Hematopoietic multipotent progenitor cell treated with erythropoietin and hydrocortisone succinate and interleukin-3 and kit ligand, for 15 days (in vitro differentiated cells): ENCODE measurements at regions not wholly inside any gene's neighbourhood (a gene's known extent, or its start where the extent isn't known, plus 50 kb on each side); places are given as distances from the start of the nearest gene placed in this dataset.

Experiments used
- DNase-seq: peaks from one replicate; pipeline ENCODE4 v3.0.0-alpha.2; 2015; ENCODE audit warnings: low spot score

DNA sequence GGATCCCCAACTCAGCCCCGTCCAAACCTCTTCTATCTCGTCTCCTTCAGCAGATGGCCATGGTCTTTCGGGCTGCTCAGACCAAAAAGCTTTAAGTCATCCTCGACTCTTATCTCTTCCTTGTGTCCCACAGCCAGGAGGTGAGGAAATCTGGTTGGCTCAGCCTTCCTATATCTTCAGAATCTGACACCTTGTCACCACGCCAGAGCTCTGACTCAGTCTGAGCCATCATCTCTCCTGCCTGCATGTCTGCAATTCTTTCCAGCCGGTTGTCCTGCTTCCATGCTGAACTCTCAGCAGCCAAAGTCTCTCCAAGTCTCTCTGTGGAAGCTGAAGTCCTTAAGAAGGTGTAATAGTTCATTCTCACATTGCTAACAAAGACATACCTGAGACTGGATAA, 419.3 kb upstream of the ADAMTS16 start:
- DNase-seq, result no peak

DNA sequence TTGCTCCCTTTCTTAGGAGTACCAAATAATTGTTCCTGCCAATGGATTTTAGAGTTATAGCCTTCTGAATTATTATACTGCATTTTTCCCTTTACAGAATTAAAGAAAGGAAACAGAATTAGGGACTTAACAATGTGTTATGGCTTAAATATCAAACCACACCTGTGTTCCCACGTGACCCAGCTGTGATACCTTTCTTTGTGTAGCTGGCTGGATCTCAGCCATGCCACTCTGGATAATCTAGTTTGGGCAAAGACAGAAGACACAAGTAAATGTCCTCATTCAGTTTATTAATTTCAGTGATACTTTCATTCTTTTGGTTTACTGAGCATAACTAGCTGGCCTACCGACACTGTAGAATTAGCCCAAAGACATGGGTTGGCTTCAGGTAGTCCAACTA, 417.2 kb upstream of the ADAMTS16 start:
- no peak for DNase-seq

DNA sequence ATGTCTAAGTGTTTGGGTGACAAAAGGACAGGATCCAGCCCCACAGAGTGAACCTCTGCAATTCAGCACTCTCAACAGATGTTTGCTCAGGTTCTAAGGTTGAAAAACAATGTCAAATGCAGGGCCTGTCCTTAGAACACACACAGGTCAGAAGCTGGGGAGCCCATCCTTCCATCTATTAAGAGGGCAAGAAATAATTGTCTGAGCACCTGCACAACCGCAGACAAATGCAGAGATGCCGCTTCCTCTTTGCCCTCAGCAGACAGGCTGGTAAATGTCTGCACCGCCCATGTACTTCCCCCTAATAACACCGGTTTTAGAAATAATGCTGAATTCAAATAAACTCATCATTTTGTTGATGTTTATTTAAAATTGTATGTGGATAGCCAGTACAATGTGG, 414.5 kb upstream of the ADAMTS16 start:
- no peak for DNase-seq

DNA sequence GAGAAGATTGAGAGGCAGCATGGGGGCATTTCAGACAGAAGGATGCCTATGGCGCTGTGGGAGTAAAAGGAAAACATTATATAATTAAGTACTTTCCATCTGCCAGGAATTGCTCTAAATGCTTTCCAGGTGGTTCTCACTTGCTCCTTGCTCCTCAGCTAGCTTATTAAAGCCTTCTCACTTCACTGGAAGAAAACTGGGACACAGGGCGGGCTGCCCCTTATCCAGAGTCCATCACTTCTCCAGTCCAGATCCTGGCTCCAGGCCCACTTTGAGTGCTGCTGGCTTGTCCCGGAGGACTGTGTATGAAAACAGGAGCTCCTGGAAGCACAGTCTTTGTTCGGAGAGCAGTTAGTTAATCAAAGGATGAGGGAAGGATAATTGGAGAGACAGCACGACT, 409.9 kb upstream of the ADAMTS16 start:
- no peak for DNase-seq

DNA sequence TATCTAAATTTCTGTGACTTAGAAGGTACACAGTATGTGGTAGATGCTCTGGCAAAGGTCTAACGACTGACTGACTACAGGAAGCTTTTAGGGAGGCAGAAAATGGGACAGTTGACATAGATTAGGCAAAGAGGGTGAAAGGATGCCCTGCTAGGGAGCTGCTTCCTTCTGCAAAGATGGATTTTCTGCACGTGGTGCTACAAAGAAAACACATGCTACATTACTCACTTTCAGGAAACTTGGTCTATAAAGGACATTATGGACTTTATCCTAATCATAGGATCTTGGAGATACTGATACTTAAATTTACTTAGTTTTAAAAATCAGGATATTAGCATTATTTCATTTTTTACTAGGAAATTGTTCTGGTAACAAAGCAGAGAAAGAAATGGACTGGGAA, 405.8 kb upstream of the ADAMTS16 start:
- no peak for DNase-seq

DNA sequence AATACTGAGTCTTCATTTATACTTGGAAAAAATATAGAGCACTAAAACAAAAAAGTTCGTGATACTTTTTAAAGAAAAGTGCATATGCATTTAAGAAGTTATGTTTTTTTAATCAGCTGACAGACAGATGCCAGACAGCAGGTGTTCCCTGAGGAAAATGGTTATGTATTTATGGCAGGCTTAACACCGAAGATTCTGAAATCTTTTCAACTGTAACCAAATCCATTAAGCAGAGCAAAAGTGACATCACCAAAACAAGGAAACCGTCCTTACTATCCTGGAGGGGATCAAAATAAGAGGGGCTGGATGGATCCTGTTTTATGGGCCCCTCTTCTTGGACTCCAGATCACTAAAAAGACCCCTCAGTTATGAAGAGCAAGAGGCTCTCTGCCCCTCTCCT, 404.9 kb upstream of the ADAMTS16 start:
- DNase-seq, result no peak

DNA sequence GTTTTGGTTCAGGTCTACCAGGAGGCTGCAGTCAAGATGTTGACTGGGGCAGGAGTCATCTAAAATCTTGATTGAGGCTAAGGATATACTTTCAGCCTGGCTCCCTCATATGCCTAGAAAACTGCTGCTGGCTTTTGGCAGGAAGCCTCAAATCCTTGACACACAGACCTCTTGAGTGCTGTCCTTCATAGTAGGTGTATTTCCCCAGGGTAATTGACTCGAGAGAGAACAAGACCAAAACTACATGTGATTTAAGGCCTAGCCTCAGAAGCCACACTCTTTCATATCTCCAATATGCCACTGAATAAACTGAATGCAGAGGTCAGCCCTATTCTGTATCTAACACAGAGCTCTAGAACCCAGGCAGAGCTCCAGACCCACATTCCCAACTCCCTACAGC, 402.3 kb upstream of the ADAMTS16 start:
- no peak for DNase-seq

DNA sequence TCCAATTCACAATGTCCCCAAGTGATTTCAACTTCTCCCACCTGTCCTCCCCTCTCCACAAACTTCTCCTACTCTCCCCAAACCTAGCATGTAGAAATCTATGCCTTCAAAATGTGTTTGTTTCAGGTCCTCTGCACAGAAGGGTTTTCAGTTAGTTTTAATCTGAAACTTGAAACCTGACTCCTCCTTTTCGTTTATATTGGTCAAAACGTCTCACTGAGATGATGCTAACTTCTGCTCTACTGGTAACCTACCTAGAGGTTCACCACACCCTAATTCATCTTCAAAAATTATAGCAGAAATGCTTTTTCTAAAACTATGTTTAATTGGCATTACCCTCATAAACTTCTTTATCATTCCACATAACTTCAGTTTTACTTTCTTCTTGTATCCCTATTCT, 401.8 kb upstream of the ADAMTS16 start:
- DNase-seq, result no peak

DNA sequence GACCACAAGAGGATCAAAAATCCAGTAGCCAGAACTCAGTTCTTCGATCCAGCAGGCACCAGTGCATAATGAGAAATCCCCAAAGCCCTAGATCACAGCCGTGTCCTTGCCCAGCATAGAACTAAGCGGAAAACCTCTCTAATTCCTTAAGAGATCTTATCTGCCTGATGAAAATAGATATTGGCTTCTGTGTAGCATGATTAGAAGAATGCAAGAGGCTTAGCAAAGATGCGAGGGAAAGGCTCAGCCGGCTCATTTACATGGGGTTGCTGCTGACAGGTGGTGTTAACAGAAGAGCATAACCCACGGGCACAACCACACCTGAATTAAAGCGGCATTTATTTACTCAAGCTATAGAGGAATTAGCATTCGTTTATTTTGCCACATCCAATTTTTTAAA, 400.0 kb upstream of the ADAMTS16 start:
- DNase-seq, result no peak

DNA sequence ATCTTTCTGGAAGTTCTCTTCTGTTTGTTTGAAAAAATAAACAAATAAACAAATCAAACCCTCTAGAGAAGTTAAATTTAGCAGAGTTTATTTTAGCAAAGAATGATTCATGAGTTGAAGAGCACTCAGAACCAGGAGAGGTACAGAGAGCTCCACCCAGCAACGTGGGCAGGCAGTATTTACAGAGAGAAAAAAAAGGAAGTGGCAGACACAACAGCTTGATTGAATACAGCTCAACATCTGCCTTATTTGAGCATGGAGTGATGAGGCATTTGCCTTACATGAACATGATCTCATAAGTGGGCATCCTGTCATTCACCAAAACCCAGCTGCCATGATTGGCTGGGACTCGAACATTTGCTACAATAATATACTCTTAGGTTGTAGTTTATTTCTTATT, 381.6 kb upstream of the ADAMTS16 start:
- DNase-seq, result no peak

DNA sequence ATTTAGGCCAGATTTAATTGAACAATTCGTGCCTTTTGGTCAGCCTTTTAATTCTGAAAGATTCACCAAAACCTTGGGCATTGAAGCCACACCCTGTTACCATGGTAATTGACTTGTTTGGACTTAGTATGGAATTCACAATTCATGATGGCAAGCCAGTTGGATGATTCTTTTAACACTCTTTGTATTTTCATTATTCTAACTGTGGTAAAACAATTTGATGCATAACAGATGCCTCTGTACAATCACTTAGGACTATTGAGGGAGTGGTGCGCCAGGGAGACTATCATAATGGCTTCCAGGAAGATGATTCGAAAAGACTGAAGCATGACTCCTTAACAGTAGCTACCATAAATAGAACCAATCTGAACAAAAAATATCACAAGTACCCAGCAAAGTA, 381.1 kb upstream of the ADAMTS16 start:
- no peak for DNase-seq

DNA sequence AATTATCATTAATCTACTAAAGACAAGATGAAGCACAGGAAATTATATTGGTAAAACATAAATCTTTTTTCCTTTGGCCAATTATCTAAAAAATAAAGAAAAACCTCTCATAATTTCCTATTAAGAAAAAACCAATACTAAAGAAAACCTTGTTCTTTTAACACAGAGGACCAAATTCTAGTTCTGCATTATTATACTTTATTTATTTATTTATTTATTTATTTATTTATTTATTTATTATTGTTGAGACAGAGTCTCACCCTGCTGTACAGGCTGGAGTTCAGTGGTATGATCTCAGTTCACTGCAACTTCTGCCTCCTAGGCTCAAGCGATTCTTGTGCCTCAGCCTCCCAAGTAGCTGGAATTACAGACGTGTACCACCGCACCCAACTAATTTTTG, 377.8 kb upstream of the ADAMTS16 start:
- DNase-seq, result no peak

DNA sequence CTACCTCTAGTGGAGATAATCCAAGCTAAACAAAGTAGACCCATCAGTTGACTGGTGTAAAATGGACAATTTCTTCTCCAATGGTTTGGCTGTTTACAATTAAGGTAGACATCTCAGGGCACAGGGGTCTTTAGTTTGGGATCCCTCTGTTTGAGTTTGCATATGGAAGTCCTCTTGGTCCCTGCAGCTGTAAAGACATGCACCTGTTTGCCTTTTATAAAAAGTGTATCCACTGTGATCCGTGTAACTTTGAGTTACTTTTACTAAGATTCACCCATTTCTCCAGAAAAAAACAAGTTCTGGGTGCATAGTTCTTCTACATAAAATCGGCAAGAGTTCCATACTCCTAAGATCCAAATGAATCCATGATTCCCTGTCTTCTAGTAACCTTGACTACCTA, 374.7 kb upstream of the ADAMTS16 start:
- no peak for DNase-seq

DNA sequence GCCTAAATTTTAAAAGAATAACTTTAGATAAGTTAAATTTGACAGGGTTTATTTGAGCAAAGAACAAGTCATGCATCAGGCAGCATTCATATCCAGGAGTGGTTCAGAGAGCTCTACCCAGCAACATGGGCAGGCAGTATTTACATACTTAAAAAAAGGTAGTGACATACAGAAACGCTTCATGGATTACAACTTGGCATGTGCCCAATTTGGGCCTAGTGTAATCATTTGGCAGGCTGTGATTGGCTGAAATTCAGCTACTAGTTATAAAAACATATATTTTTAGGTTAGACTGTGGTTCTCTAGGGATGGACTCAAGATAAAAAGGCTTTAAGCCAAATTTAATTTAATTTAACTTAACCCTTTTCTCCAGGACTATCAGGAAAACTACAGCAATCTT, 374.0 kb upstream of the ADAMTS16 start:
- no peak for DNase-seq

DNA sequence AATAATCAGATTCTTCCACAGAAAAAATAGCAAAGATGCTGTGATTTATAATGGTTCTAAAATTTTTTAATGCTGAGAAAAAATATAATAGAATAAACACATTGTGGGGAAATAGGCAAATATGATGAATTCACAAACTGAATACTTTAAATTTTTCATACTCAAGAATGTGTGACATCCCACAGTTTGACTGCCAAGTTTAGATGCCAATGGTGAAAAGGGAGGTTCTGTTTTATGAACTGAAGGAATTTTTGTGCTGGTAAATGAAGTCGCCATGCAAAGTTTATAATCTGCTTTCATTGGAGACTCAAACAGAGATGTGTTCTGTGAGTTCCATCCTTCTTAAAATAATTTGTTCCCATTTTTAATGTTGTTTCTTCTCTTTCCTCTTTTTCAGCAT, 367.5 kb upstream of the ADAMTS16 start:
- DNase-seq, result no peak

DNA sequence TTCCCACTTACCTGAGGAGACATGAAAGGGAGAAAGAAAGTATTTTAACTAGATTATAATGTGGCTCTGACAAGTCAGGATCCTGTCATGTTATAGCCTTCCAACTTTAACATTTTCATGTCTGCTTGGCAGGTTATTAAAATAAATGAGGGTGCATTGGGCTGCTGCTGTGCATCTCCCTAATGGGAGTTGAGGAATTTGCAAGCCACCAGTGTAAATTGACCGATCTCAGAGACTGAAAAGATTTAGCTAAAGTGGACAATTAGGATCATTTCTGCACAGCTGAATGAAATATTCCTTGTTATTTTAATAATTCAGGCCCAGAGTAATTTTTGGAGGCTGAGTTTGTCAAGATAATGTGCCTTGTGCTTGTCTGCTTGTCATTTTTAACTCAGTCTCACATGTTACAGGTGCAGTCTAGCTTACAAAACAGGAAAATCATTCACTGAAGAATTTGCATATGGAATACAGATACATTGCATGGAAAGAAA, 366.3 kb upstream of the ADAMTS16 start:
- no peak for DNase-seq

DNA sequence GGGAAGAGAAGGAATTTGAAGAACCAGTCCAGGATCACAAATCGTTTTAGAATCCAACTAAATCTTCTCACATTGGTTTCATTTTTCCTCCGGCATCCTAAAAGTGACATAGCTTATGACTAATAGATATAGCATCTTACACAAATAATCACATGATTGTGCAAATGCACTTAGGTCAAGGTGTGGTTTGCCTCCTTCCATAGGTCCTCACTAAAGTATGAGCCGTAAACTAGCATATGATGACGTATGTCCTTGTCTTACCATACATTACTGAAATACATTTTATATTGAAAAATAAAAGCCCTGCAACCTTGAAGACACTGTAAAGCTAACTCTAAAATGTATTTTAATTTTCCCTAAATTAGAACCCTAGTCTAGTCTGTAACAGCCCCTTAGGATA, 362.7 kb upstream of the ADAMTS16 start:
- no peak for DNase-seq

DNA sequence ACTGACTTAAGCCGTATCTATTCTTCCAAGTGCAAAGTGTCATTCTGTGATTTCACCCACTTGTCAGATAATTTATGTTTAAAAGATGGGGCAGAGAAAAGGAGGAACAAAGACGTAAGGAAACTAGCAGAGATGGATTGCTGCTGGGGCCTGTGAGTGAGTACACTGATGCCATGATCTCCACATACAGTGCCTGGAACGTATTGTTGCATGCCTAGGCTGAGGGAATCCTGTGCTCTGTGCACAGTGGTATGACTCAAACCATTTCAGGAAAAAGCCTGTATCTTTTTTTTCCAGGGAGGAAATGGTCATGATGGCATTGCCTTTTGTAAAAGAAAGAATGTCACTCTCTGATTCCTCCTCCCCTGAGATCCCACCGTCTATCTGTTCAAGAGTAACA, 359.5 kb upstream of the ADAMTS16 start:
- DNase-seq, result no peak

DNA sequence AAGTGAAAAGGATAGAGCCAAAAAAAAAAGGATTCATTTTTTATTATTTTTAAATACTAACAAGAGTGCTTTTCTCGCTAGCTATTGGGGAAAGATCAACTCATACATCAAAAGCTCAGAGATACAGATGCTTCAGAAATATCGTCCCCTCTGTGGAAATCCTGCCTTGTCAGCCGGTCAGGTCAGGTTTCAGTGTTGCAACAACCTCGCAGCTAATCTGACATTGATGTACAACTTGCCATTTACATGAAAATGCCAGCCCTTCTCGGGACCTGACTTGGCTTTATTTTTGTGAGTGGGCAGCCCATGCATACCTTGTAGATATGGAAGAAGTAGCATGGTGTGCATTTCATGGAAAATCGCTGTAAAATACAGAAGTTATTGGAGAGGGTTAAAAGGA, 358.8 kb upstream of the ADAMTS16 start:
- DNase-seq, result no peak

DNA sequence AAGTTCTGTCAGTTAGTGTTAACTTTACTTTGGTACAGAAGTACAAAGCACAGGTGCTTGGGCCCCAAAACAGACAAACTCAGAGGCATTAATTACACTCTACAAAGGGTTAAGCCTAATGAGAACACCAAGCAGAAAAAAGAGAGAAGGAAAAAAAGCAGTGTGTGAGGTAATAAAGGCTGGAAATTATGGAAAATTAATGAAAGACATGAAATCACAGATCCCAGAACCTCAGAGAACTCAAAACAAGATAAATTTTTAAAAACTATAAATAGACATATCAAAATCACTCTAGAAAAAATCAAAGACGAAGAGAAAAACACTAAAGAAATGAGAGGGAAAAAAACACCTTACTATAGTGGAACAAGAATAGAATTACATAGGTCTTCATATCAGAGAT, 354.2 kb upstream of the ADAMTS16 start:
- DNase-seq, result no peak

DNA sequence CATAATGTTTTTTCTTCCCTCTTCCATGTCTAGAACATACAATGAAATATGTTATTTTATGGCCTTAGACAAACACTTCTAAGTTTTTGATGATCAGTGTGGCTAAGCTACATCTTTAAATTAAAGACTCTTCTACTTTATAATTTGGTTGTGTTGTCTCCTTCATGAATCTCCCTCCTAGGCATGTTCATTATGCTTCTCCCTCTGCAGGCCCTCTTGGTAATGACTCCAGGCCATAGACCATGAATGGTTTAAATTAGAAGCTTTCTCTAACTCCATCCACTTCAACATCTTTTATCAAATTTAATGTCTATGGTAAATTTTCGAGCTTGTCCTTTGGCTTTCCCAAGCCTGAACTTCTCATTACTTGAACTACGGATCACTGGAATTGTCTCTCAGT, 342.7 kb upstream of the ADAMTS16 start:
- no peak for DNase-seq

DNA sequence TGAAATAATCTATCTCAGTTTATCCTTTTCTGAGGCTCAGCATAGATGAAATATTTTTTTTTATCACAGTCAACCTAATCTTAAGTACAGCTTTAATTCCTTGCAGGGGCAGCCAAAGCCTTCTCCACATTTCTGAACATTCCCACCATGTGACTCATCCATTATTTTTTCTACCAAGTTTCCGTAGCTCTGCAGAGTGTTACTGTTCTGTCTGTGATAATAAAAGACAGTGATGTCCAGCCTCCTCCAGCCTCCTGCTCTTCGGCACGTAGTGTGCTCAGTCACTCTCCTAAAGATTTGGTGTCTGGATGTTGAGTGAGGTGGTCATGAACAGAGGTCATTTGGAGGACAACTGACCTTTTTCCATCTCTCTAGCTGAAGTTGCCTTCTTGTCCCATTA, 338.1 kb upstream of the ADAMTS16 start:
- DNase-seq, result no peak

DNA sequence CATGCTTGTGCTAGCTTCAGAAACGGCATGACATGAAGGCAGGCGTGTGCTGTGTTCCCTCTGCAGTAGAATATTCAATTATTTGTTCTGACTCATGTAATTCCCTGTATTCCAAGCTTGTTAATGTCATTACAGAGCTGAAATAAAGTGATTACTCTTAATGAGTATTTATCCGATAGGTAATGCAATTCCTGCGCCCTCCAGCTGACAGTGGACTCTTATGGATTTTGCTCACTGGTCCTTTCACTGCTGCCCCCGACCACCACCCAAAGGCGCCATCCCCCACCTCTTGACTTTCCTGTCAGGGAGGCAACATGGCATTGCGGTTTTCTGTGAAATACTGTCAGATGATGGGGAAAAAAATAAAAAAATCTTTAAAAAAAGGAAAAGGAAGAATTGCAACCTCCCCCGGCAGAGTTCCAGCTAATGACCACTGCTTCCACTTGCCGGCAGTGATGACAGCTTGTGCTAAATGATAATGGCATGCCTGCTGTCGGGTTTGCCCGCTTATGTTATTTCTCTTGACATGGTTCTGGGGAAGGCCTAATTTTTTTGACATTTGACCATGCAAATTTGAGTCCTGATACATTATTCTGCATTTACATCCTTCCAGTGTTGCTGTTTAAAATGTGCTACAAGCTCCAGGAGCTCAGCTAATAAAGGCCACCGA, 335.3 kb upstream of the ADAMTS16 start:
- no peak for DNase-seq

DNA sequence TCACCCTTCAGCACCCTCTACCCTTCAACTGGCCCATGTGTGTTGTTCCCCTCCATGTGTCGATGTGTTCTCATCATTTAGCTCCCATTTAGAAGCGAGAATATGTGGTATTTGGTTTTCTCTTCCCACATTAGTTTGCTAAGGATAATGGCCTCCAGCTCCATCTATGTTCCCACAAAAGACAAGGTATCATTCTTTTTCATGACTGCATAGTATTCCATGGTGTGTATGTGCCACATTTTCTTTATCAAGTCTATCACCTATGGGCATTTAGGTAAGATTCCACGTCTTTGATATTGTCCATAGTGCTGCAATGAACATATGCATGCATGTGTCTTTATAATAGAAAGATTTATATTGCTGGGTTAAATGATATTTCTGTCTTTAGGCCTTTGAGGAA, 325.1 kb upstream of the ADAMTS16 start:
- DNase-seq, result no peak

DNA sequence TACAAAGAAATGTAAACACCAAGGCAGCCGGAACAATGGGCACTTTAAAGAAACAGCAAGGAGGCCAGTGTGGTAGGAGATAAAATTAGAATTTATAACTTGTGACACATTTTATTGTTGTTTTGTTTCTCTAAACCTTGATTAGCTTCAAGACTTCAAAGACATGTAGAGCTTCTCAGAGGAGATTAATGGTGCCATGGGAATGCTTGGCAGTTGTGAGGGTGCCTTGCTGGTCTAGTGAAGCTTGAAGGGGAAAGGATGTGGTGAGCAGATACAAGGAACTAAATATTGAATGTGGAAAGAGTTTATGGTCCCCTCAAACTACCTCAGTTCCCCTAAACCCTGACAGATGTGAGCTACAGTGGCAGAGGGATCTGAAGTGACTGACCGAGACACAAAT, 322.4 kb upstream of the ADAMTS16 start:
- no peak for DNase-seq
